H9 (cell line): ENCODE measurements at regions not wholly inside any gene's neighbourhood (a gene's known extent, or its start where the extent isn't known, plus 50 kb on each side); places are given as distances from the start of the nearest gene placed in this dataset.

Experiments used
- DNase-seq: peaks from one replicate; pipeline ENCODE4 v3.0.0-alpha.2; 2017
- H2AFZ ChIP-seq: one replicate; pipeline ENCODE4 v1.6.1; 2013; ENCODE audit warnings: mild to moderate bottlenecking, low read length, control low read depth, moderate library complexity
- H2AK5ac ChIP-seq: 2 replicates; pipeline ENCODE4 v1.6.1; 2013; ENCODE audit warnings: low read length, control low read depth, mixed read lengths; ENCODE audit not compliant: insufficient read length
- H2BK120ac ChIP-seq: one replicate; pipeline ENCODE4 v1.6.1; 2013; ENCODE audit warnings: low read depth, mild to moderate bottlenecking, low read length, control low read depth, inconsistent platforms; ENCODE audit not compliant: poor library complexity, severe bottlenecking
- H2BK12ac ChIP-seq: 2 replicates; pipeline ENCODE4 v1.6.1; 2013; ENCODE audit warnings: low read length, control low read depth, mixed read lengths, low read depth; ENCODE audit not compliant: insufficient read length
- H2BK15ac ChIP-seq: 2 replicates; pipeline ENCODE4 v1.6.1; 2013; ENCODE audit warnings: low read depth, low read length, control low read depth
- H2BK20ac ChIP-seq: one replicate; pipeline ENCODE4 v1.6.1; 2013; ENCODE audit warnings: low read depth, mild to moderate bottlenecking, low read length, control low read depth, inconsistent platforms; ENCODE audit not compliant: poor library complexity, severe bottlenecking
- H2BK5ac ChIP-seq: 2 replicates; pipeline ENCODE4 v1.6.1; 2013; ENCODE audit warnings: low read length, control low read depth, mixed read lengths; ENCODE audit not compliant: insufficient read length
- H3K14ac ChIP-seq: 2 replicates; pipeline ENCODE4 v1.6.1; 2013; ENCODE audit warnings: low read length, control low read depth; ENCODE audit not compliant: insufficient read depth
- H3K18ac ChIP-seq: 2 replicates; pipeline ENCODE4 v1.6.1; 2013; ENCODE audit warnings: low read depth, mild to moderate bottlenecking, mixed read lengths, low read length, control low read depth; ENCODE audit not compliant: insufficient read length
- H3K23ac ChIP-seq: 2 replicates; pipeline ENCODE4 v1.6.1; 2013; ENCODE audit warnings: low read length, control low read depth, mixed read lengths, low read depth; ENCODE audit not compliant: insufficient read length
- H3K23me2 ChIP-seq: 2 replicates; pipeline ENCODE4 v1.6.1; 2013; ENCODE audit warnings: low read depth, mild to moderate bottlenecking, mixed read lengths, low read length, control low read depth; ENCODE audit not compliant: insufficient read length, poor library complexity, severe bottlenecking
- H3K27ac ChIP-seq: 2 replicates; pipeline ENCODE4 v1.5.1; 2013; ENCODE audit warnings: low read length, control low read depth, mixed read lengths, low read depth; ENCODE audit not compliant: insufficient read length
- H3K27me3 ChIP-seq: 2 replicates; pipeline ENCODE4 v1.6.1; 2013; ENCODE audit warnings: low read length, control low read depth, inconsistent platforms; ENCODE audit not compliant: insufficient read depth
- H3K4ac ChIP-seq: 2 replicates; pipeline ENCODE4 v1.6.1; 2013; ENCODE audit warnings: low read depth, mild to moderate bottlenecking, control low read depth, inconsistent platforms, low read length, moderate library complexity
- H3K4me1 ChIP-seq: 2 replicates; pipeline ENCODE4 v1.6.1; 2013; ENCODE audit warnings: low read length, control low read depth, inconsistent platforms; ENCODE audit not compliant: insufficient read depth
- H3K4me2 ChIP-seq: 2 replicates; pipeline ENCODE4 v1.6.1; 2013; ENCODE audit warnings: low read length, control low read depth, mixed read lengths; ENCODE audit not compliant: insufficient read length, insufficient read depth
- H3K56ac ChIP-seq: 2 replicates; pipeline ENCODE4 v1.6.1; 2013; ENCODE audit warnings: low read depth, mild to moderate bottlenecking, mixed read lengths, low read length, control low read depth; ENCODE audit not compliant: insufficient read length
- H3K79me1 ChIP-seq: 2 replicates; pipeline ENCODE4 v1.6.1; 2013; ENCODE audit warnings: low read depth, mild to moderate bottlenecking, moderate library complexity, low read length, control low read depth, inconsistent platforms; ENCODE audit not compliant: insufficient read depth, poor library complexity, severe bottlenecking
- H3K79me2 ChIP-seq: 2 replicates; pipeline ENCODE4 v1.6.1; 2013; ENCODE audit warnings: low read length, control low read depth, inconsistent platforms; ENCODE audit not compliant: insufficient read depth
- H3K9ac ChIP-seq: 2 replicates; pipeline ENCODE4 v1.6.1; 2013; ENCODE audit warnings: low read length, control low read depth, mixed read lengths; ENCODE audit not compliant: insufficient read length; ENCODE audit errors: extremely low read depth
- H3K9me3 ChIP-seq: one replicate; pipeline ENCODE4 v1.6.1; 2013; ENCODE audit warnings: low read depth, low read length, inconsistent platforms; ENCODE audit not compliant: control insufficient read depth
- H3T11ph ChIP-seq: one replicate; pipeline ENCODE4 v1.6.1; 2013; ENCODE audit warnings: mild to moderate bottlenecking, low read length, control low read depth, inconsistent platforms
- H4K20me1 ChIP-seq: one replicate; pipeline ENCODE4 v1.6.1; 2013; ENCODE audit not compliant: control insufficient read depth, insufficient read length, insufficient read depth
- H4K5ac ChIP-seq: 2 replicates; pipeline ENCODE4 v1.6.1; 2013; ENCODE audit warnings: low read depth, mild to moderate bottlenecking, mixed read lengths, low read length, control low read depth; ENCODE audit not compliant: insufficient read length
- H4K8ac ChIP-seq: replicated peaks from 2 replicates; pipeline ENCODE4 v1.6.1; 2013; ENCODE audit warnings: low read length, control low read depth, mixed read lengths, low read depth; ENCODE audit not compliant: insufficient read length
- H4K91ac ChIP-seq: 2 replicates; pipeline ENCODE4 v1.6.1; 2013; ENCODE audit warnings: low read depth, mild to moderate bottlenecking, moderate library complexity, mixed read lengths, low read length, control low read depth; ENCODE audit not compliant: insufficient read length
- H3K27ac Mint-ChIP-seq, 3 experiments: 2 replicates in 2 of 3; 3 replicates in 1 of 3; pipeline ENCODE4 v1.8.0; 2020 to 2021; ENCODE audit warnings: mixed read lengths in 3 of 3, mild to moderate bottlenecking in 1 of 3, moderate library complexity in 1 of 3
- H3K27me3 Mint-ChIP-seq: 2 replicates; pipeline ENCODE4 v1.8.0; 2021; ENCODE audit warnings: low read depth, mild to moderate bottlenecking, moderate library complexity, mixed read lengths
- H3K36me3 Mint-ChIP-seq, 3 experiments: 2 replicates in 2 of 3; 3 replicates in 1 of 3; pipeline ENCODE4 v1.8.0; 2020 to 2021; ENCODE audit warnings: low read depth in 3 of 3, mixed read lengths in 3 of 3; ENCODE audit not compliant: insufficient read depth in 1 of 3
- H3K4me1 Mint-ChIP-seq, 2 experiments: 2 replicates each; pipeline ENCODE4 v1.8.0; 2020; ENCODE audit warnings: mixed read lengths in 2 of 2
- H3K4me3 Mint-ChIP-seq, 2 experiments: 2 replicates in 1 of 2; 3 replicates in 1 of 2; pipeline ENCODE4 v1.8.0; 2020 to 2021; ENCODE audit warnings: mild to moderate bottlenecking in 2 of 2, mixed read lengths in 2 of 2, moderate library complexity in 1 of 2
- H3K9me3 Mint-ChIP-seq, 2 experiments: 2 replicates in 1 of 2; 3 replicates in 1 of 2; pipeline ENCODE4 v1.8.0; 2020; ENCODE audit warnings: mild to moderate bottlenecking in 2 of 2, mixed read lengths in 2 of 2, moderate library complexity in 1 of 2
- WGBS: extraction: QIAGEN DNeasy Blood & Tissue Kit; methylation state at CpG from one replicate; pipeline ENCODE4 v1.1.7; 2013; ENCODE audit warnings: missing lambda C conversion rate, low lambda C conversion rate, mixed read lengths; ENCODE audit not compliant: insufficient read length; ENCODE audit errors: extremely low coverage; 5-methylcytosine and 5-hydroxymethylcytosine counted together
- TF ChIP-seq, protein P1 (sequence below): fragments of 200-600 bp; sonication (generic); conservative IDR thresholded peaks from 3 replicates; pipeline ENCODE4 v1.8.0; 2021; ENCODE audit warnings: antibody characterized with exemption, mild to moderate bottlenecking

DNA sequence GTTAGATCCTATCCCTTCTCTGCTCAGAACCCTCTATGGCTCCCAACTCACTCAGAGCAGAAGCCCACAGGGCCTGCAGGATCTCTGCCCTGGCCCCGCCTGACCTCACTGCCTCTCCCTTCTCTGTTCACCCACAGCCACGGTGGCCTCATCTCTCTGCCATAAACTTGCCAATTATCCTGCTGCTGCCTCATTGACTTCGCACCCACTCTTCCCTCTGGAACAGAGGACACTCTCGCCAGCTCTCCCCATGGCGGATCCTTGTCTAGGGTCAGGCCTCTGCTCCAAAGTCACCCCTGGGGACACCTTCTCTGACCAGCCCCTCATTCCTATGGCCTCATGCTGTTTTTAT is 86.4 kb downstream of the CEBPB start:
- H2BK20ac ChIP-seq = no peak overlapping the region
- no CpG with 5 or more reads among the region's 5 CpGs for WGBS
- no peak overlapping the region for H3K4ac ChIP-seq
- H3K4me1 ChIP-seq = no peaks in the 10 kb centered on the region
- no peak overlapping the region; the same call in 1 of the 2 replicates for H3K14ac ChIP-seq
- Mint-ChIP-seq H3K36me3 (no peaks in the 10 kb centered on the region), H3K9me3 (no peaks in the 10 kb centered on the region; a peak in 2 of 5 replicates), H3K27me3 (peaks cover 1% of the 10 kb centered on the region; the same call in 1 of the 2 replicates), H3K4me3 (no peak overlapping the region), H3K4me1 (peaks cover 0 to under 1% of the 10 kb centered on the region in 2 experiments; a peak in 1 of 4 replicates), H3K27ac (no peak overlapping the region)
- TF ChIP-seq, protein P1, sequence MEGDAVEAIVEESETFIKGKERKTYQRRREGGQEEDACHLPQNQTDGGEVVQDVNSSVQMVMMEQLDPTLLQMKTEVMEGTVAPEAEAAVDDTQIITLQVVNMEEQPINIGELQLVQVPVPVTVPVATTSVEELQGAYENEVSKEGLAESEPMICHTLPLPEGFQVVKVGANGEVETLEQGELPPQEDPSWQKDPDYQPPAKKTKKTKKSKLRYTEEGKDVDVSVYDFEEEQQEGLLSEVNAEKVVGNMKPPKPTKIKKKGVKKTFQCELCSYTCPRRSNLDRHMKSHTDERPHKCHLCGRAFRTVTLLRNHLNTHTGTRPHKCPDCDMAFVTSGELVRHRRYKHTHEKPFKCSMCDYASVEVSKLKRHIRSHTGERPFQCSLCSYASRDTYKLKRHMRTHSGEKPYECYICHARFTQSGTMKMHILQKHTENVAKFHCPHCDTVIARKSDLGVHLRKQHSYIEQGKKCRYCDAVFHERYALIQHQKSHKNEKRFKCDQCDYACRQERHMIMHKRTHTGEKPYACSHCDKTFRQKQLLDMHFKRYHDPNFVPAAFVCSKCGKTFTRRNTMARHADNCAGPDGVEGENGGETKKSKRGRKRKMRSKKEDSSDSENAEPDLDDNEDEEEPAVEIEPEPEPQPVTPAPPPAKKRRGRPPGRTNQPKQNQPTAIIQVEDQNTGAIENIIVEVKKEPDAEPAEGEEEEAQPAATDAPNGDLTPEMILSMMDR = no peak
- H3K9me3 ChIP-seq = no peaks in the 10 kb centered on the region
- no peak overlapping the region for H3K27ac ChIP-seq
- no peaks in the 10 kb centered on the region for H3K23me2 ChIP-seq
- H4K5ac ChIP-seq = no peak overlapping the region
- no peak overlapping the region for H3K9ac ChIP-seq
- no peak for DNase-seq
- H2BK15ac ChIP-seq = no peak overlapping the region
- no peaks in the 10 kb centered on the region for H3K79me2 ChIP-seq
- H3K4me2 ChIP-seq = no peak overlapping the region
- no peak overlapping the region for H4K8ac ChIP-seq
- H3T11ph ChIP-seq = no peak overlapping the region
- H4K91ac ChIP-seq = no peak overlapping the region
- no peaks in the 10 kb centered on the region for H3K27me3 ChIP-seq
- no peak overlapping the region for H2BK12ac ChIP-seq
- H3K79me1 ChIP-seq = no peaks in the 10 kb centered on the region
- no peak overlapping the region for H3K56ac ChIP-seq
- no peak overlapping the region for H2AK5ac ChIP-seq
- H2BK120ac ChIP-seq = no peak overlapping the region
- H2AFZ ChIP-seq = no peak overlapping the region
- H3K23ac ChIP-seq = no peak overlapping the region
- H2BK5ac ChIP-seq = no peak overlapping the region
- H3K18ac ChIP-seq = no peak overlapping the region
- no peaks in the 10 kb centered on the region for H4K20me1 ChIP-seq
